Upper lobe of left lung (tissue), 4 donors: ENCODE measurements at regions not wholly inside any gene's neighbourhood (a gene's known extent, or its start where the extent isn't known, plus 50 kb on each side); places are given as distances from the start of the nearest gene placed in this dataset.

Source experiments
- POLR2AphosphoS5 ChIP-seq, 2 donors: sonication (generic); formaldehyde crosslinking; IDR thresholded peaks; one replicate each; pipeline ENCODE4 v1.5.1; 2017; ENCODE audit warnings: antibody characterized with exemption in 2 of 2
- TF ChIP-seq, protein P1 (sequence below), 6 experiments: fragments of 450-650 bp in 4 of 6; fragments of 200-600 bp in 2 of 6; sonication (generic) in 2 of 6; IDR thresholded peaks; one replicate each; pipeline ENCODE4 v1.5.1; 2016 to 2019; ENCODE audit warnings: antibody characterized with exemption in 6 of 6

DNA sequence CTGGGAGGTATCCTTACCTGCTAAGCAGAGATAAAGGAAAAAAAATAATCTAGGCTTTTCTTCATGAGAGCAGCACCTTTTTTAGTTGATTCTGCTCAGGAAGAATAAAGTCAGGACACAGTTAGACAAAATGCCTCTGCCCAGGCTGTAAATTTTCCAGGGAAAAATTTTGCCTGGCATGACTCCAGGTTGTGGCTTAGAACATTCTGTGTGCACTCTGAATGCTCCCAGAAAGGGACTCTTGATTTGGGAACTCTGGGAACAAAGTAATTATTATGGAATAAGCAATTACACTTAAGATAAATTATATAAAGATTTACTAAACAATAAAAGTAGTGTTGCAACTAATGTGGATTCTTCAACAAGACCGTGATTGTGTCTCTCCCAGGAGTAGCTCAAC, 826.2 kb upstream of the TENM3 start:
- no peak for TF ChIP-seq POLR2AphosphoS5 (IDR thresholded peaks at IDR 0.05)
- TF ChIP-seq, protein P1, sequence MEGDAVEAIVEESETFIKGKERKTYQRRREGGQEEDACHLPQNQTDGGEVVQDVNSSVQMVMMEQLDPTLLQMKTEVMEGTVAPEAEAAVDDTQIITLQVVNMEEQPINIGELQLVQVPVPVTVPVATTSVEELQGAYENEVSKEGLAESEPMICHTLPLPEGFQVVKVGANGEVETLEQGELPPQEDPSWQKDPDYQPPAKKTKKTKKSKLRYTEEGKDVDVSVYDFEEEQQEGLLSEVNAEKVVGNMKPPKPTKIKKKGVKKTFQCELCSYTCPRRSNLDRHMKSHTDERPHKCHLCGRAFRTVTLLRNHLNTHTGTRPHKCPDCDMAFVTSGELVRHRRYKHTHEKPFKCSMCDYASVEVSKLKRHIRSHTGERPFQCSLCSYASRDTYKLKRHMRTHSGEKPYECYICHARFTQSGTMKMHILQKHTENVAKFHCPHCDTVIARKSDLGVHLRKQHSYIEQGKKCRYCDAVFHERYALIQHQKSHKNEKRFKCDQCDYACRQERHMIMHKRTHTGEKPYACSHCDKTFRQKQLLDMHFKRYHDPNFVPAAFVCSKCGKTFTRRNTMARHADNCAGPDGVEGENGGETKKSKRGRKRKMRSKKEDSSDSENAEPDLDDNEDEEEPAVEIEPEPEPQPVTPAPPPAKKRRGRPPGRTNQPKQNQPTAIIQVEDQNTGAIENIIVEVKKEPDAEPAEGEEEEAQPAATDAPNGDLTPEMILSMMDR (IDR thresholded peaks at IDR 0.05): no peak
